Keratinocyte (primary cell): ENCODE measurements at regions not wholly inside any gene's neighbourhood (a gene's known extent, or its start where the extent isn't known, plus 50 kb on each side); places are given as distances from the start of the nearest gene placed in this dataset.
A peak's percentile ranks its signal among the peaks of the same experiment; 100 is the strongest.
"Not testable (repeated sequence)": the region's sequence is repeated elsewhere in the genome, so short reads cannot be mapped to it uniquely, and the experiment has no call there.

Source experiments
- DNase-seq: peaks from one replicate; pipeline ENCODE4 v3.0.0-alpha.2; 2011; ENCODE audit warnings: low read depth, missing footprints, low spot score
- FAIRE-seq: peaks from 2 replicates; lab custom pipeline; 2011; peaks lifted over from hg19 to GRCh38; lab: Jason Lieb, UNC
- H2AFZ ChIP-seq: 2 replicates; pipeline ENCODE4 v1.6.0; 2012; ENCODE audit warnings: low read length, control low read depth, inconsistent platforms; ENCODE audit not compliant: control insufficient read depth
- H3K27ac ChIP-seq: 2 replicates; pipeline ENCODE4 v1.5.1; 2011; ENCODE audit warnings: low read length; ENCODE audit not compliant: control insufficient read depth, insufficient read depth
- H3K27me3 ChIP-seq: 3 replicates; pipeline ENCODE4 v1.6.0; 2011; ENCODE audit warnings: low read length; ENCODE audit not compliant: control insufficient read depth, insufficient read depth; ENCODE audit errors: extremely low read depth
- H3K36me3 ChIP-seq, 2 experiments: 2 replicates in 1 of 2; 3 replicates in 1 of 2; pipeline ENCODE4 v1.5.1; 2011; ENCODE audit warnings: low read length in 2 of 2, mild to moderate bottlenecking in 1 of 2; ENCODE audit not compliant: control insufficient read depth in 2 of 2, insufficient read depth in 2 of 2; ENCODE audit errors: extremely low read depth in 1 of 2
- H3K4me1 ChIP-seq: 3 replicates; pipeline ENCODE4 v1.5.1; 2011; ENCODE audit warnings: low read length; ENCODE audit not compliant: control insufficient read depth, insufficient read depth; ENCODE audit errors: extremely low read depth
- H3K4me2 ChIP-seq: 3 replicates; pipeline ENCODE4 v1.6.0; 2011; ENCODE audit warnings: low read depth, low read length; ENCODE audit not compliant: control insufficient read depth, insufficient read depth; ENCODE audit errors: extremely low read depth
- H3K4me3 ChIP-seq, 3 experiments: fragments of 200-600 bp in 1 of 3; sonication (generic) in 1 of 3; 2 replicates in 2 of 3; 3 replicates in 1 of 3; pipeline ENCODE4 v1.5.1; 2011 to 2016; ENCODE audit warnings: low read length in 3 of 3, mild to moderate bottlenecking in 3 of 3, control low read depth in 2 of 3, inconsistent platforms in 1 of 3, low read depth in 1 of 3, mixed read lengths in 1 of 3, mixed run types in 1 of 3, moderate library complexity in 1 of 3; ENCODE audit not compliant: control insufficient read depth in 2 of 3, insufficient read depth in 2 of 3; ENCODE audit errors: extremely low read depth in 1 of 3
- H3K79me2 ChIP-seq: 2 replicates; pipeline ENCODE4 v1.6.0; 2012; ENCODE audit warnings: low read length; ENCODE audit not compliant: control insufficient read depth, insufficient read depth
- H3K9ac ChIP-seq: 3 replicates; pipeline ENCODE4 v1.6.0; 2011; ENCODE audit warnings: low read length; ENCODE audit not compliant: control insufficient read depth, insufficient read depth; ENCODE audit errors: extremely low read depth
- H3K9me1 ChIP-seq: 3 replicates; pipeline ENCODE4 v1.6.0; 2011; ENCODE audit warnings: low read length; ENCODE audit not compliant: control insufficient read depth, insufficient read depth; ENCODE audit errors: extremely low read depth
- H3K9me3 ChIP-seq: 2 replicates; pipeline ENCODE4 v1.5.1; 2012; ENCODE audit warnings: low read depth, low read length; ENCODE audit not compliant: control insufficient read depth
- H4K20me1 ChIP-seq: 3 replicates; pipeline ENCODE4 v1.6.0; 2011; ENCODE audit warnings: low read length; ENCODE audit not compliant: control insufficient read depth, insufficient read depth; ENCODE audit errors: extremely low read depth
- dilution Hi-C: fragments of 300-500 bp; cut with MboI; formaldehyde crosslinking; loops from one replicate; pipeline ENCODE4 v1.7.0; 2020; ENCODE audit warnings: low sequenced_read_pairs; ENCODE audit not compliant: extremely low pct_ligation_motif_present
- TF ChIP-seq, protein P1 (sequence below), 3 experiments: IDR thresholded peaks in 1 of 3; conservative IDR thresholded peaks in 1 of 3; optimal IDR thresholded peaks in 1 of 3; 2 replicates in 2 of 3; 3 replicates in 1 of 3; pipeline versions ENCODE3 to v1.5.1; 2011; ENCODE audit warnings: low read length in 3 of 3, mild to moderate bottlenecking in 3 of 3, moderate library complexity in 2 of 3, control low read depth in 1 of 3, inconsistent platforms in 1 of 3; ENCODE audit not compliant: insufficient read depth in 2 of 3; ENCODE audit errors: extremely low read depth in 1 of 3

DNA sequence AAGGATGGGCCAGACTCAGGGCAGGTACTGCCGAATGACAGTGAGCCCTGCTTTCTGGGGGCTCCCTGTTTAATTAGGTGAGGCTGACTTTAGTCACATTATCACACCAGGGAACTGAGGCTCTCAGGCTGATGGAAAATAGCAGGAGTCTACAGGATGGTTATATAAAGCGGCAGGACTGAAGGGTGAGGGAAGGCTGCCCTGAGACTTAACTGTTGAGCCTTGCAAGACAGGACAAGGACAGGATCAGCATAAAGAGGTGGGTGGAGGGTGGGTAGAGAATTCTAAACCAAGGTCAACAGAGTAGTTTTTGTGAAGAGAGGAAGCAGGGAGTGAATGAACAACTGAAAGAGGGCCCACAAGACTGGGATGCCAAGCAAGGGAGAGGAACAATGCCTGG, 330.1 kb downstream of the SPATA31A6 start:
- H3K36me3 ChIP-seq, H3K27me3 ChIP-seq, H3K9me1 ChIP-seq, H3K4me1 ChIP-seq, FAIRE-seq, H3K4me3 ChIP-seq, H3K27ac ChIP-seq, dilution Hi-C loops, H3K4me2 ChIP-seq, H3K9me3 ChIP-seq, H3K79me2 ChIP-seq, DNase-seq, H2AFZ ChIP-seq, H4K20me1 ChIP-seq, H3K9ac ChIP-seq: not testable (repeated sequence)

DNA sequence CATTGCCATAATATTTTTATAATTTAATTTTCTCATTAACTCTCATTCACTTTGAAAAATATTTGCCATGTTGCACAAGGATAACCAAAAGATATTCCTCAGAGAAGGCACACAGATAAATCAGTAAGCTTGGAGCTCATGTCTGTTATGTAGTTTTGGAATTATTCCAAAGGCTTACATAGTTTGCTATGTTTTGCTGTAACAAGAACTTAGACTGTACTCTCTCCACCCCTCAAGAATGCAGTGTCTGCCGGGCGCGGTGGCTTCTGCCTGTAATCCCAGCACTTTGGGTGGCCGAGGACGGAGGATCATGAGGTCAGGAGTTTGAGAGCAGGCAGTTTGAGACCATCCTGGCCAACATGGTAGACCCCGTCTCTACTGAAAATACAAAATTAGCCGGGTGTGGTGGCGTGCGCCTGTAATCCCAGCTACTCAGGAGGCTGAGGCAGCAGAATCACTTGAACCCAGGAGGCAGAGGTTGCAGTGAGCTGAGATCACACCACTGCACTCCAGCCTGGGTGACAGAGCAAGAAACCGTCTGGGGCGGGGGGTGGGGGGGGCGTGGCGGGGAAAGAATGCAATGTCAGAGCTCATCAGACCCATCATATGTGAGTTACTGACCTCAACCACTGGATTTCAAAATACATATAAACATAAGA, 351.0 kb downstream of the SPATA31A6 start:
- H4K20me1 ChIP-seq, H3K79me2 ChIP-seq, H3K4me1 ChIP-seq, H3K9me3 ChIP-seq, DNase-seq, FAIRE-seq, H2AFZ ChIP-seq, dilution Hi-C loops, H3K9ac ChIP-seq, H3K4me2 ChIP-seq, H3K9me1 ChIP-seq, H3K4me3 ChIP-seq, H3K27me3 ChIP-seq, H3K36me3 ChIP-seq, H3K27ac ChIP-seq: not testable (repeated sequence)

DNA sequence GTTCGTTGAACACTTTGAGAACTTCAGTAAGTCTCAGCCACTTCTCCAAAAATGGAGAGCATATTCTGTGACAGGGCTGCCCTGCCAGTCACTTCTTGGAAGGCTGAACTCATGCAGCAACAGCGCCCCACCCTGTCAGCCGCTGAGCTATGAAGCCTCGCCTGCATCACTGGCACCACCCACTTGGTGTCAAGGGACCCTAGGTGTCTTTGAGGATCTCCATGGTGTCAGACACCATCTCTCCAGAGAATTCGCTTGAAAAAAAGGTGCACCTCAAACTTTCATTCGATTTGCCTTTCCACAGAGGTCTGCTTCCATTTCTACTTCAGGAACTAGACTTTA, 351.5 kb downstream of the SPATA31A6 start:
- TF ChIP-seq, protein P1, sequence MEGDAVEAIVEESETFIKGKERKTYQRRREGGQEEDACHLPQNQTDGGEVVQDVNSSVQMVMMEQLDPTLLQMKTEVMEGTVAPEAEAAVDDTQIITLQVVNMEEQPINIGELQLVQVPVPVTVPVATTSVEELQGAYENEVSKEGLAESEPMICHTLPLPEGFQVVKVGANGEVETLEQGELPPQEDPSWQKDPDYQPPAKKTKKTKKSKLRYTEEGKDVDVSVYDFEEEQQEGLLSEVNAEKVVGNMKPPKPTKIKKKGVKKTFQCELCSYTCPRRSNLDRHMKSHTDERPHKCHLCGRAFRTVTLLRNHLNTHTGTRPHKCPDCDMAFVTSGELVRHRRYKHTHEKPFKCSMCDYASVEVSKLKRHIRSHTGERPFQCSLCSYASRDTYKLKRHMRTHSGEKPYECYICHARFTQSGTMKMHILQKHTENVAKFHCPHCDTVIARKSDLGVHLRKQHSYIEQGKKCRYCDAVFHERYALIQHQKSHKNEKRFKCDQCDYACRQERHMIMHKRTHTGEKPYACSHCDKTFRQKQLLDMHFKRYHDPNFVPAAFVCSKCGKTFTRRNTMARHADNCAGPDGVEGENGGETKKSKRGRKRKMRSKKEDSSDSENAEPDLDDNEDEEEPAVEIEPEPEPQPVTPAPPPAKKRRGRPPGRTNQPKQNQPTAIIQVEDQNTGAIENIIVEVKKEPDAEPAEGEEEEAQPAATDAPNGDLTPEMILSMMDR (optimal IDR thresholded peaks at IDR 0.05 in 1 of 3, IDR thresholded peaks at IDR 0.05 in 1 of 3, conservative IDR thresholded peaks at IDR 0.05 in 1 of 3; ENCODE audit: extremely low read depth in 1 of 3, insufficient read depth in 2 of 3, low read length in 3 of 3): peak; percentile 21 to 45 (median 25)
- H3K27me3 ChIP-seq, H3K36me3 ChIP-seq, H3K4me1 ChIP-seq, H3K4me2 ChIP-seq, H3K4me3 ChIP-seq, H3K9me3 ChIP-seq, H3K27ac ChIP-seq, H3K9ac ChIP-seq, dilution Hi-C loops, H3K9me1 ChIP-seq, H4K20me1 ChIP-seq, H2AFZ ChIP-seq, H3K79me2 ChIP-seq, DNase-seq, FAIRE-seq: not testable (repeated sequence)
